Fibroblast of the aortic adventitia (primary cell): ENCODE measurements at regions not wholly inside any gene's neighbourhood (a gene's known extent, or its start where the extent isn't known, plus 50 kb on each side); places are given as distances from the start of the nearest gene placed in this dataset.

ENCODE experiments used
- DNase-seq: peaks from one replicate; pipeline ENCODE4 v3.0.0-alpha.2; 2010; ENCODE audit warnings: low read depth
- H3K4me3 ChIP-seq: 2 replicates; pipeline ENCODE4 v1.5.1; 2011; ENCODE audit warnings: low read depth, mild to moderate bottlenecking, control low read depth, low read length, moderate library complexity
- CTCF ChIP-seq: IDR thresholded peaks from 2 replicates; pipeline ENCODE4 v1.5.1; 2011; ENCODE audit warnings: mild to moderate bottlenecking, low read length, control low read depth, inconsistent platforms; ENCODE audit not compliant: insufficient read depth

DNA sequence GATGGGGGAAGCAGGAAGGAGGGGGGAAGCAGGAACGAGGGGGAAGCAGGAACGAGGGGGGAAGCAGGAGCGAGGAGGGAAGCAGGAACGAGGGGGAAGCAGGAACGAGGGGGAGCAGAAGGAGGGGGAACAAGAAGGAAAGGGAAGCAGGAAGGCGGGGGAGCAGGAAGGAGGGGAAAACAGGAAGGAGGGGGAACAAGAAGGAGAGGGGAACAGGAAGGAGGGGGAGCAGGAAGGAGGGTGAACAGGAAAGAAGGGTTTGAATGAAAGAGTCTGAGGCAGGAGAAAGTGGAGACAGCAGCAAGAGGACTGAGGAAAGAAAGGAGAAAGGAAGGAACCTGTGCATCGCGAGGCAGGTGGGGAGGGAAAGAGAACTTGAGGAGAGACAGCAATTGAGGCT lies 256.6 kb downstream of the PTEN start:
- H3K4me3 ChIP-seq, result no peak overlapping the region
- no peak for DNase-seq
- TF ChIP-seq CTCF, result no peak

GRCh38 chr10:88120599-88121333 lies 257.3 kb downstream of the PTEN start:
- peak; percentile 26 for DNase-seq
- TF ChIP-seq CTCF, result no peak
- H3K4me3 ChIP-seq, result no peak overlapping the region

GRCh38 chr10:88121361-88121760 lies 257.9 kb downstream of the PTEN start:
- DNase-seq, result no peak
- TF ChIP-seq CTCF, result no peak
- H3K4me3 ChIP-seq, result no peak overlapping the region

DNA sequence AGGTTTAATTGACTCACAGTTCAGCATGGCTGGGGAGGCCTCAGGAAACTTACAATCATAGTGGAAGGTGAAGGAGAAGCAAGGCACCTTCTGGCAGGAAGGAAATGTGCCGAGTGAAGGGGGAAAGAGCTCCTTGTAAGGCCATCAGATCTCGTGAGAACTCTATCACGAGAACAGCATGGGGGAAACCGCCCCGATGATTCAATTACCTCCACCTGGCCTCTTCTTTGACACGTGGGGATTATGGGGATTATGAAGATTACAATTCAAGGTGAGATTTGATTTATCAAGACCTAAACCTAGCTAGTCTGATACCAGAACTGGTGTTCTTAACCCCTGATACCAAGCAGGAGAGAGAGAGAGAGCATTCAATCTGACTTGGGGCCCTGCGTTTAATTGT lies 258.7 kb downstream of the PTEN start:
- no peak for TF ChIP-seq CTCF
- H3K4me3 ChIP-seq, result no peak overlapping the region
- no peak for DNase-seq

- no peak overlapping the region for H3K4me3 ChIP-seq
- no peak for TF ChIP-seq CTCF
- DNase-seq, result no peak
These were observed 259.2 kb downstream of the PTEN start for GRCh38 chr10:88122576-88122975.

DNA sequence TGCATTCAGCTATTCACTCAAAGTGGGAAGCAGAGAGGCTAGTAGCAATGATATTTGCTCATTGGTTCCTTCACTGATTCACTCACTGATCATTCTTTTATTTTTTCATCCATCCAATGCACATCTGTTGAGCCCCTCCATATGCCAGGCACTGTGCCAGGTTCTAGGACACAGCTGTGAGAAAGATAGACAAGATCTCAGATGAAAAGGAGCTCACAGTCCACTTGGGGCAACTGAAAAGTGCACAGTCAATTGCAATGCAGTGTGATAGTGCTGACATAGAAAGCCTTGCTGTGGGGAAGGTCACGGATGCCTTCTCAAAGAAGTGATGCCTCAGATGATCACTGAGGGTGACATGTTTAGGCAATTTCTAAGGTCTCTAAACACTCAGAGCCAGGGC lies 262.3 kb downstream of the PTEN start:
- no peak for DNase-seq
- no peak for TF ChIP-seq CTCF
- H3K4me3 ChIP-seq, result no peak overlapping the region

DNA sequence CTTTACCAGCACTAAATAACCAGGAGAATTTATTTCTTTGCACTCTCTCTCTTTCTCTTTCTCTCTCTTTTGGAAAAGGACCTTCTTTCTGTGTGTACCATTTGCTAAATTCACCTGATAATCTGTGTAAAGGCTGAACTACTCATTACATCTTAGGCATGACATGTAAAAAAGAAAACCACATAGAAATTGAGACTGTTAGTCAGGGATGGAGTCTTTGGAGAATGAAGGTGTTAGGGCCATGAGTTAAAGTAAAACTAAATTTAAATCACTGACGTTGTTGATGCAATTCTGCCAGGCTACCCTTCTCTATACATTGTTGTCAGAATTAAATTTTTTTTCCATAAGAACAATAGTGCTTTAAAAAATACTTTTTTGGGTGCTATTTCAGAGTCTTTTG lies 263.3 kb downstream of the PTEN start:
- no peak for TF ChIP-seq CTCF
- H3K4me3 ChIP-seq, result no peak overlapping the region
- DNase-seq, result no peak
